HUES48 (cell line): ENCODE measurements at regions not wholly inside any gene's neighbourhood (a gene's known extent, or its start where the extent isn't known, plus 50 kb on each side); places are given as distances from the start of the nearest gene placed in this dataset.
"Not testable (repeated sequence)": the region's sequence is repeated elsewhere in the genome, so short reads cannot be mapped to it uniquely, and the experiment has no call there.

Experiments
- H3K27ac ChIP-seq: one replicate; pipeline ENCODE4 v1.7.0; 2013; ENCODE audit warnings: low read depth, low read length, inconsistent platforms
- H3K27me3 ChIP-seq: 2 replicates; pipeline ENCODE4 v1.6.1; 2013; ENCODE audit warnings: mild to moderate bottlenecking, low read length; ENCODE audit not compliant: control insufficient read depth, insufficient read depth
- H3K36me3 ChIP-seq: 2 replicates; pipeline ENCODE4 v1.6.1; 2013; ENCODE audit warnings: low read length; ENCODE audit not compliant: control insufficient read depth, insufficient read depth
- H3K4me1 ChIP-seq: 2 replicates; pipeline ENCODE4 v1.6.1; 2013; ENCODE audit warnings: mild to moderate bottlenecking, low read length; ENCODE audit not compliant: control insufficient read depth, insufficient read depth
- H3K4me3 ChIP-seq: 2 replicates; pipeline ENCODE4 v1.5.1; 2013; ENCODE audit warnings: mild to moderate bottlenecking, low read depth, low read length
- H3K9ac ChIP-seq: 2 replicates; pipeline ENCODE4 v1.6.1; 2013; ENCODE audit warnings: mild to moderate bottlenecking, low read depth, low read length, moderate library complexity
- H3K9me3 ChIP-seq: 2 replicates; pipeline ENCODE4 v1.6.1; 2013; ENCODE audit warnings: low read length; ENCODE audit not compliant: control insufficient read depth, insufficient read depth

DNA sequence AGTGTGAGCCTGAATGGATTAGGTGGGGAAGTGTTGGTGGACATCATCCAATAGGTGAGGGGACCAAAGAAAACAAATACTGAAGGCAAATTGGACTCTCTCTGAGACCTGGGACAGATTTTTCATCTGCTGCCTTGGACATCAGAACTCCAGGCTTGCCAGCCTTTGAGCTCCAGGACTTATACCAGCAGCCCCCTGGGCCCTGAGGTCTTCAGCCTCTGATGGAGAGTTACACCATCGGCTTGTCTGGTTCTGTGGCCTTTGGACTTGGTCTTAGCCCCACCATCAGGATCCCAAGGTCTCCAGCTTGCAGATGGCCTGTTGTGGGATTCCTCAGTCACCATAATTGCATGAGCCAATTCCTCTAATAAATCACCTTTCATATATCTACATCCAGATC, 80.8 kb upstream of the SLC8A3 start:
- Histone ChIP-seq H3K27me3 (no peaks in the 10 kb centered on the region), H3K4me3 (no peak overlapping the region), H3K9me3 (no peaks in the 10 kb centered on the region), H3K4me1 (peaks cover 3% of the 10 kb centered on the region; the same call in 1 of the 2 replicates), H3K36me3 (no peaks in the 10 kb centered on the region), H3K9ac (no peak overlapping the region), H3K27ac (no peak overlapping the region)

DNA sequence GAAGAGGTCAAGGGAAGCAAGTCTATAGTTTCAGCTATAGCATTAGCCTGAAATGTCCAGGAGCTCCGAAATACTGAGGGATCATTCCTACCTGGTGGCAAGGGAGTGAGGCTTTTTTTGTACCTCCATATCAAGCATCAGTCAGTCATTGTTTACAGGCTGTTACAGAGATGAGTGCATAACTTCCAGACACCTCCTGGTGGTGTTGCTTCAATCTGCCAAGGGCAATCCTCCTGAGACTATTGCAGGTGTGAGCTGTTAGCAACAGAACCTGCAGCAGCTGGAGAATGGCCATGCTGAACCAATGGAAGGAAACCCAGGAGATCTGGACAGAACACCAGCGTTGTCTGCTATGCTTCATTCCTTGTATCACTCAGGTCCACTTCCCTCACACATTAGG, 80.0 kb upstream of the SLC8A3 start:
- H3K36me3 ChIP-seq: no peaks in the 10 kb centered on the region
- no peak overlapping the region for H3K4me3 ChIP-seq
- no peak overlapping the region for H3K9ac ChIP-seq
- no peaks in the 10 kb centered on the region for H3K9me3 ChIP-seq
- H3K27me3 ChIP-seq: no peaks in the 10 kb centered on the region
- H3K27ac ChIP-seq: no peak overlapping the region
- peaks cover 3% of the 10 kb centered on the region; the same call in 1 of the 2 replicates for H3K4me1 ChIP-seq

DNA sequence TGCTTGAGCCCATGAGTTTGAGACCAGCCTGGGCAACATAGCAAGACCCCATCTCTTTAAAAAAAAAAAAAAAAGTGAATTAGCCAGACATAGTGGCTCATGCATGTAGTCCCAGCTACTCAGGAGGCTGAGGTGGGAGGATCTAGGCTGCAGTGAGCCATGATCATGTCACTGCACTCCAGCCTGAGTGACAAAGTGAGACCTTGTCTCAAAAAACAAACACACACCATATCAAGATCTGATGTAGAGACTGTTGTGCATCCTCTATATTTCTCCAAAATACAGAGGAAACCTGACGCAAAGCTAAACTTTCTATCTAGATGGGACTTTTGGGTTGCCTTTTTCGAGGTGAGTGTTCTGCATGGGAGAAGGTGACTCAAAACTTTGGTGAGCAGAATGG, 77.4 kb upstream of the SLC8A3 start:
- H3K9me3 ChIP-seq: no peaks in the 10 kb centered on the region
- no peak overlapping the region for H3K4me3 ChIP-seq
- H3K9ac ChIP-seq: no peak overlapping the region
- H3K27ac ChIP-seq: no peak overlapping the region
- H3K27me3 ChIP-seq: no peaks in the 10 kb centered on the region
- no peaks in the 10 kb centered on the region for H3K36me3 ChIP-seq
- H3K4me1 ChIP-seq: peaks cover 3% of the 10 kb centered on the region; the same call in 1 of the 2 replicates

DNA sequence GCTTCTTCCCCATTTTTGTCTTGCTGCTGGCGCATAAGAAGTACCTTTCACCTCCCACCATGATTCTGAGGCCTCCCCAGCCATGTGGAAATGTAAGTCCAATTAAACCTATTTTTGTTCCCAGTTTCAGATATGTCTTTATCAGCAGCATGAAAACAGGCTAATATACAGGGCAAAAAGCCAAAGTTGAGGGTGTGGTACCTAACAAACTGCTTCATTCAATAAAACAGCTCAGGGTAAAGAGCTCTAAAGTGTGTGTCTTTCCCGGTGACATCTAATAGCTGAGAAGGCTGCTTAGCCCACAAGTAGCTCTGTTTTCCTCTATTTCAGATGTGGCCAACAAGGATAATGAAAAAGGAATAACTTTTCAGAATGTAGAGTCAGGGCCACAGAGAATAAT, 76.7 kb upstream of the SLC8A3 start:
- no peaks in the 10 kb centered on the region for H3K27me3 ChIP-seq

GRCh38 chr14:70259420-70259819, 70.7 kb upstream of the SLC8A3 start:
- Histone ChIP-seq H3K9ac (no peak overlapping the region), H3K27me3 (no peaks in the 10 kb centered on the region), H3K4me1 (no peaks in the 10 kb centered on the region), H3K27ac (no peak overlapping the region), H3K4me3 (no peak overlapping the region), H3K9me3 (no peaks in the 10 kb centered on the region; the same call in 1 of the 2 replicates), H3K36me3 (no peaks in the 10 kb centered on the region)

More for the DNA sequence above, 76.7 kb upstream of the SLC8A3 start:
- Histone ChIP-seq H3K9me3 (no peaks in the 10 kb centered on the region), H3K36me3 (no peaks in the 10 kb centered on the region), H3K27ac (no peak overlapping the region), H3K4me1 (peaks cover 3% of the 10 kb centered on the region; the same call in 1 of the 2 replicates), H3K9ac (no peak overlapping the region), H3K4me3 (no peak overlapping the region)

- no peak overlapping the region for H3K9ac ChIP-seq
- no peaks in the 10 kb centered on the region for H3K36me3 ChIP-seq
- no peaks in the 10 kb centered on the region for H3K27me3 ChIP-seq
- H3K4me1 ChIP-seq: no peaks in the 10 kb centered on the region
- H3K27ac ChIP-seq: no peak overlapping the region
- H3K4me3 ChIP-seq: no peak overlapping the region
- no peaks in the 10 kb centered on the region; the same call in 1 of the 2 replicates for H3K9me3 ChIP-seq
Observed at GRCh38 chr14:70257526-70257925, 68.8 kb upstream of the SLC8A3 start.

DNA sequence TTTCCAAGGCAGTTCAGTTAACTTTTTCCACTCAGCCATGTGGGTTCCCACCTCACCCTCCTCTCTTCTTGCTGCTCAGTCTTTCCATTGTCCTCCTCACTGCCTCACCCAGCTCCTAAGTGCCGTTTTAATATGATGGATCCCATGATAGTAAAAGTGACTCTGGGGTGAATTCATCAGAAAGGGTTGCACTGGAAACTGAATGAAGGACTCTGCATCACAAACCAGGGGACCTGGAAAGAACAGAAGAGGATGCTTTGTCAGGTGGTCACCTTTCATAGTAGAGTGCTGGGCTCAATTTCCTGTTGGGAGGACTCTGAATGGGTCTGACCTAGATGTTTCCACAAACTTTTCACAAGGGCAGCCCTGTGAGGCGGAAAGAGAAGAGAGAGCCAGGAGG, 67.8 kb upstream of the SLC8A3 start:
- Histone ChIP-seq H3K27me3 (no peaks in the 10 kb centered on the region), H3K4me3 (no peak overlapping the region), H3K9me3 (no peaks in the 10 kb centered on the region; the same call in 1 of the 2 replicates), H3K9ac (no peak overlapping the region), H3K27ac (no peak overlapping the region), H3K4me1 (no peaks in the 10 kb centered on the region), H3K36me3 (no peaks in the 10 kb centered on the region)

GRCh38 chr14:70255071-70256057, 66.6 kb upstream of the SLC8A3 start:
- not testable (repeated sequence) for H3K4me1 ChIP-seq, H3K9me3 ChIP-seq, H3K9ac ChIP-seq, H3K36me3 ChIP-seq, H3K27ac ChIP-seq, H3K27me3 ChIP-seq
- peak overlapping the region; percentile 40 for H3K4me3 ChIP-seq

GRCh38 chr14:70254476-70254961, 65.8 kb upstream of the SLC8A3 start:
- peaks cover 7% of the 10 kb centered on the region for H3K4me1 ChIP-seq
- no peaks in the 10 kb centered on the region for H3K27me3 ChIP-seq
- peak overlapping the region; percentile 64 for H3K4me3 ChIP-seq
- H3K27ac ChIP-seq: peak overlapping the region; percentile 35
- no peaks in the 10 kb centered on the region; the same call in 1 of the 2 replicates for H3K9me3 ChIP-seq
- H3K36me3 ChIP-seq: no peaks in the 10 kb centered on the region
- H3K9ac ChIP-seq: peak overlapping the region; percentile 45; the same call in 1 of the 2 replicates

DNA sequence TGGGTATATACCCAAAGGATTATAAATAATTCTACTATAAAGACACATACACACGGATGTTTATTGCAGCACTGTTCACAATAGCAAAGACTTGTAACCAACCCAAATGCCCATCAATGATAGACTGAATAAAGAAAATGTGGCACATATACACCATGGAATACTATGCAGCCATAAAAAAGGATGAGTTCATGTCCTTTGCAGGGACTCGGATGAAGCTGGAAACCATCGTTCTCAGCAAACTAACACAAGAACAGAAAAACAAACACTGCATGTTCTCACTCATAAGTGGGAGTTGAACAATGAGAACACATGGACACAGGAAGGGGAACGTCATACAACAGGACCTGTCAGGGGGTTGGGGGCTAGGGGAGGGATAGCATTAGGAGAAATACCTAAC, 64.8 kb upstream of the SLC8A3 start:
- H3K9ac ChIP-seq, H3K36me3 ChIP-seq, H3K9me3 ChIP-seq, H3K4me1 ChIP-seq, H3K4me3 ChIP-seq, H3K27me3 ChIP-seq, H3K27ac ChIP-seq: not testable (repeated sequence)

DNA sequence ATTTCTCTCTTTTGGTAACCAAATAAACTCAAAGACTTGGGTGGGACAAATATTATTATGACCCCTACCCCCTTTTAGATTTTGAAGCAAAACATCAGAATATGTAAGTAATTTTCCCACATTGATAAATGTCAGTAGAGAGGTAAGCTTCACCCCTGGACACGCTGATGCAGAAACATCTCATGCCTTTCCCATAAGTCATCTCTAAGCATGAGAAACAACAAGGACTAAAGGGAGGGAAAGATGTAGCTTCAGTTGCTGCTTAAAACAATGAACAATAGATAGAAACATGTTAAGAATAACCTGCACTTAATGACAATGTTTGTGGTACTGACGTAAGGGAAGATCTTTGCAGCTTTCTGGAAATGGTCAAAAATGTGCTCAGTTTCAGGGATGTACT, 56.3 kb upstream of the SLC8A3 start:
- Histone ChIP-seq H3K36me3 (no peaks in the 10 kb centered on the region), H3K4me3 (no peak overlapping the region), H3K27ac (no peak overlapping the region), H3K9ac (no peak overlapping the region), H3K27me3 (0 out of 2 replicates have a peak, but pooled peaks cover 5% of the 10 kb centered on the region), H3K4me1 (peaks cover 1% of the 10 kb centered on the region; the same call in 1 of the 2 replicates), H3K9me3 (no peaks in the 10 kb centered on the region)
